HG03103 (cell line): ENCODE measurements at regions not wholly inside any gene's neighbourhood (a gene's known extent, or its start where the extent isn't known, plus 50 kb on each side); places are given as distances from the start of the nearest gene placed in this dataset.

ENCODE experiments used
- ATAC-seq: cut with Tn5 transposase; IDR thresholded peaks from one replicate; pipeline ENCODE4 v1.9.1; 2021; ENCODE audit warnings: low read depth; ENCODE audit not compliant: unreplicated experiment

- no peak for ATAC-seq
Observed at GRCh38 chr12:98410356-98410755, 105.0 kb upstream of the TMPO start.

- ATAC-seq = no peak
Observed at GRCh38 chr12:98416845-98417244, 98.5 kb upstream of the TMPO start.

- ATAC-seq = no peak
Observed at GRCh38 chr12:98417266-98417665, 98.1 kb upstream of the TMPO start.

- ATAC-seq = peak; percentile 66
Observed at GRCh38 chr12:98418357-98419075, 96.9 kb upstream of the TMPO start.

DNA sequence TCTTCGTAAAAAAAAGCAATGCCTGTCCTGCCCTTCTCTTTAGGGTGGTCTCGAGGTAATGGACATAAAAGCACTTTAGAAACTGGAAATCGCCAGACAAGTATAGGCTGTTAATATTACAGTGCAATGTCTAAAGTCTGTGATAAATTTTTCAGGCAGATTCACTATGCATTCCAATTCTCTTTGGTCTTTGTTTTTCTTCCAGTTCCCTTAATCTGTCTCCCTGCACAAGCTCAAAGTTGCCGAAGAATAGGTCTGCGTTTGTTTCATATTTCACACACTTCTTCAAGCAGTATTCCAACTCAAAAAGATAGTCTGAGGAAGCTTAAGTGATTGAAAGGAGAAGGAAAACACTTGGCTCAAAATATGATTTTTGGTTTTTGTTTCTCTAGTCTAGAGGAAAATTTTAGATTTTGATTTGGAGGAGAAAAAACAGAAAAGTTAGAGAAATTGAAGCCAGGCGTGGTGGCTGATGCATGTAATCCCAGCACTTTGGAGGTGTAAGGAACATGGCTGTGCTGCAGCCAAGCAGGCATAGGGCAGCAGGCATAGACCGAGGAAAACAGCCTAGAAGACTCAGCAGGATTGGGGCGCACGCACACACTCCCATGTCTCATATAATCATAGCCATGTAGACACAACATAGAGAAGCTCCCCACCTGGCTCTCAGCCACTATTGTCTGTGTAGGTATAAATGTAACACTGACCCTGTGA lies 96.2 kb upstream of the TMPO start:
- ATAC-seq = no peak

GRCh38 chr12:98419795-98420404 lies 95.5 kb upstream of the TMPO start:
- ATAC-seq = no peak

GRCh38 chr12:98420461-98420860 lies 94.9 kb upstream of the TMPO start:
- ATAC-seq = no peak

GRCh38 chr12:98421316-98421715 lies 94.1 kb upstream of the TMPO start:
- ATAC-seq = no peak

- no peak for ATAC-seq
Observed at GRCh38 chr12:98422359-98422758, 93.0 kb upstream of the TMPO start.

DNA sequence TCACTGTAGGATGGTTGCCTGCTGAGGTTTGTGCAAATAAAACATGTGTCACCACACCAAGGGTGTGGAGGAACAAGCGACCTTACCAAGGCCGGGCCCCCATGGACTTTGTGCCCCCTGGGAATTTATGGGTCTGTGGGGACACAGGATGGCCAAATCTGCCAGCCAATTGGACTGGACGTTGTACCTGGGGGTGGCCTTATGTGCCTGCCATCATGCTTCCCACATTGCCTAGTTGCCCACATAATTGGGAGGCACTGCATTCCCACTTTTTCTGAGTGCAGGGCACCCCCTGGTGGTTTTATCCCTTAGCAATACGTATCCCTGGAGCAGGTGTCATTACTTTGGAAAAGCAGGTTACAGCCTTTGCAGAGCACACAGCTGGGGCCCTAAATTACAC lies 92.6 kb upstream of the TMPO start:
- ATAC-seq = no peak

DNA sequence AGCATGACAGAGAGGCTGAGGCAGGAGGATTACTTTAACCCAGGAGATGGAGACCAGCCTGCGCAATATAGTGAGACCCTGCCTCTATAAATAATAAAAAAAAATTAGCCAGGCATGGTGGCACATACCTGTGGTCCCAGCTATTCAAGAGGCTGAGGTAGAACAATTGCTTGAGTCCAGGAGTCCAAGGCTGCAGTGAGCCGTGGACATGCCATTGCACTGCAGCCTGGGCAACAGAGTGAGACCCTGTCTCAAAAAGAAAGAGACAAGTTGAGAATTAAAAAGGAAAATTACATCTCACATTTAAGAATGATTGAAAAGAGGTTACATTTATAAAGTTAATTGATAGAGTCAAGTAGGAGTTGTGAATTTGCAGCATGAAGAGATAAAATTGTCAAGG lies 91.4 kb upstream of the TMPO start:
- ATAC-seq = no peak

GRCh38 chr12:98424726-98425401 lies 90.5 kb upstream of the TMPO start:
- ATAC-seq = peak; percentile 91

- no peak for ATAC-seq
Observed at GRCh38 chr12:98425859-98426258, 89.5 kb upstream of the TMPO start.

GRCh38 chr12:98431089-98431488 lies 84.3 kb upstream of the TMPO start:
- ATAC-seq = no peak

DNA sequence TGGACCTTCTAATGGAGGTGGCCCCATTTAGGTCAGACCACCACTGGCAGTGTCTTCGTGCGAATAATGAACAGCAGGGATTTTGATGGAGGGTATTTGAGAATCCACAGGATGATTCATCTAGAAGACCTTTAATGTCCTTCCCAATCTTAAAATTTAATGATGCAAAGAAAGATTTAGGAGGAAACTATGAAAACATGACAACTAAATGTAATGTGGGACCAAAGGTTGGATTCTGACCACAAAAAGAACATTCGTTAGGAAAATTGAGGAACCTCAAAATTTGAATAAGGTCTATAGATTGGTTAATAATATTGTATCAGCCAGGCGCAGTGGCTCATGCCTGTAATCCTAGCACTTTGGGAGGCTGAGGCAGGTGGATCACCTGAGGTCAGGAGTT lies 78.2 kb upstream of the TMPO start:
- no peak for ATAC-seq

- ATAC-seq = no peak
Observed at GRCh38 chr12:98437806-98438595, 77.4 kb upstream of the TMPO start.

GRCh38 chr12:98438656-98439230 lies 76.6 kb upstream of the TMPO start:
- ATAC-seq = no peak

- ATAC-seq = no peak
Observed at GRCh38 chr12:98439471-98439951, 75.9 kb upstream of the TMPO start.

DNA sequence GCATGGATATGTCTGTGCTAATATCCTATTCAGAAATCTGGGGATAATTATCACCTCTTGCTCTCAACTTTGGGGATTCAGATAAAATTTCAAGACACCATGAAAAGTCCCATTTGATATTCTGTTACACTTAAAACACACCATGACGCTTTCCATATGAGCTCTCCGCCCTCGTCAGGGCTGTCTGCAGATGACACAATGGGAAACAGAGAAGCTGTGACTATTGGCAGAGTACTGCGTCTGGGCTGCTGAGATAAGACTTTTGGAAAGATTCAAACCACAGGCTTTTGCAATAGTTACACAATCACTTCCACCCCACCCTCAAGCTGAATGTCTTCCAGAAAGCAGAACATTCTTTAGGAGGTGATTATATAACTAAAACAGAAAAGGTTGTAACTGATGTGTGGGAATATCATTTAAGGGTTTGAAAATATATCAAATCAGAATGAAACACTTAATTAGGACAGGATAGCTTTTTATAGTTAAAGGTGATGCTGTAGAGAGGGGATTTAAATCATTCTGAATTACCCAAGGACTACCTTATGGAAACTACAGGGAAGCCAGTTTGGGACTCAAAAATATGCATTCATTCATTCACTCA lies 75.3 kb upstream of the TMPO start:
- ATAC-seq = no peak

GRCh38 chr12:98446060-98446459 lies 69.3 kb upstream of the TMPO start:
- no peak for ATAC-seq
